ENCODE measurements at regions not wholly inside any gene's neighbourhood (a gene's known extent, or its start where the extent isn't known, plus 50 kb on each side); places are given as distances from the start of the nearest gene placed in this dataset.

GRCh38 chr9:2377117-2377516 is 244.5 kb upstream of the VLDLR start:
- TF ChIP-seq NFIC (IDR thresholded peaks at IDR 0.05), result no peak
- TF ChIP-seq REST (IDR thresholded peaks at IDR 0.05; ENCODE audit: low read depth), result no peak
- TF ChIP-seq CEBPB (IDR thresholded peaks at IDR 0.05), result no peak
- no peak for TF ChIP-seq YY1 (IDR thresholded peaks at IDR 0.05; ENCODE audit: low read depth)
- TF ChIP-seq CREB1 (IDR thresholded peaks at IDR 0.05; ENCODE audit: low read depth), result no peak
- no peak for TF ChIP-seq USF1 (IDR thresholded peaks at IDR 0.05)
- TF ChIP-seq ZBTB7A (IDR thresholded peaks at IDR 0.05; ENCODE audit: low read depth), result no peak
- no peak for TF ChIP-seq EP300 (IDR thresholded peaks at IDR 0.05; ENCODE audit: borderline replicate concordance)
- TF ChIP-seq FOXM1 (IDR thresholded peaks at IDR 0.05; ENCODE audit: borderline replicate concordance, low read depth), result no peak
- no peak for TF ChIP-seq TEAD4 (IDR thresholded peaks at IDR 0.05)
- no peak for TF ChIP-seq TCF12 (IDR thresholded peaks at IDR 0.05; ENCODE audit: low read depth)
- no peak for TF ChIP-seq EGR1 (IDR thresholded peaks at IDR 0.05)
- no peak for TF ChIP-seq TAF1 (IDR thresholded peaks at IDR 0.05; ENCODE audit: low read depth)
- TF ChIP-seq RAD21 (IDR thresholded peaks at IDR 0.05; ENCODE audit: low read depth), result no peak
- TF ChIP-seq MAX (IDR thresholded peaks at IDR 0.05), result no peak

GRCh38 chr9:2377834-2378233 is 243.8 kb upstream of the VLDLR start:
- TF ChIP-seq EP300 (IDR thresholded peaks at IDR 0.05; ENCODE audit: borderline replicate concordance), result no peak
- TF ChIP-seq REST (IDR thresholded peaks at IDR 0.05; ENCODE audit: low read depth), result no peak
- TF ChIP-seq TAF1 (IDR thresholded peaks at IDR 0.05; ENCODE audit: low read depth), result no peak

- TF ChIP-seq FOXM1 (IDR thresholded peaks at IDR 0.05; ENCODE audit: borderline replicate concordance, low read depth), result no peak
- no peak for TF ChIP-seq TEAD4 (IDR thresholded peaks at IDR 0.05)
- TF ChIP-seq TCF12 (IDR thresholded peaks at IDR 0.05; ENCODE audit: low read depth), result no peak
- TF ChIP-seq EP300 (IDR thresholded peaks at IDR 0.05; ENCODE audit: borderline replicate concordance), result no peak
- TF ChIP-seq CREB1 (IDR thresholded peaks at IDR 0.05; ENCODE audit: low read depth), result no peak
- no peak for TF ChIP-seq REST (IDR thresholded peaks at IDR 0.05; ENCODE audit: low read depth)
- TF ChIP-seq NFIC (IDR thresholded peaks at IDR 0.05), result no peak
- no peak for TF ChIP-seq YY1 (IDR thresholded peaks at IDR 0.05; ENCODE audit: low read depth)
- no peak for TF ChIP-seq TAF1 (IDR thresholded peaks at IDR 0.05; ENCODE audit: low read depth)
- TF ChIP-seq CEBPB (IDR thresholded peaks at IDR 0.05), result no peak
- no peak for TF ChIP-seq RAD21 (IDR thresholded peaks at IDR 0.05; ENCODE audit: low read depth)
- no peak for TF ChIP-seq ZBTB7A (IDR thresholded peaks at IDR 0.05; ENCODE audit: low read depth)
- no peak for TF ChIP-seq MAX (IDR thresholded peaks at IDR 0.05)
- no peak for TF ChIP-seq USF1 (IDR thresholded peaks at IDR 0.05)
These were observed 243.3 kb upstream of the VLDLR start for GRCh38 chr9:2378266-2378665.

GRCh38 chr9:2378816-2379215 is 242.8 kb upstream of the VLDLR start:
- TF ChIP-seq RAD21 (IDR thresholded peaks at IDR 0.05; ENCODE audit: low read depth), result no peak
- TF ChIP-seq EGR1 (IDR thresholded peaks at IDR 0.05), result no peak
- no peak for TF ChIP-seq CEBPB (IDR thresholded peaks at IDR 0.05)
- TF ChIP-seq CREB1 (IDR thresholded peaks at IDR 0.05; ENCODE audit: low read depth), result no peak
- no peak for TF ChIP-seq TEAD4 (IDR thresholded peaks at IDR 0.05)
- TF ChIP-seq FOXM1 (IDR thresholded peaks at IDR 0.05; ENCODE audit: borderline replicate concordance, low read depth), result no peak
- TF ChIP-seq NFIC (IDR thresholded peaks at IDR 0.05), result no peak
- TF ChIP-seq EP300 (IDR thresholded peaks at IDR 0.05; ENCODE audit: borderline replicate concordance), result no peak
- TF ChIP-seq REST (IDR thresholded peaks at IDR 0.05; ENCODE audit: low read depth), result no peak
- TF ChIP-seq MAX (IDR thresholded peaks at IDR 0.05), result no peak
- no peak for TF ChIP-seq TCF12 (IDR thresholded peaks at IDR 0.05; ENCODE audit: low read depth)
- no peak for TF ChIP-seq YY1 (IDR thresholded peaks at IDR 0.05; ENCODE audit: low read depth)
- no peak for TF ChIP-seq TAF1 (IDR thresholded peaks at IDR 0.05; ENCODE audit: low read depth)
